HG02938 (cell line): ENCODE measurements at regions not wholly inside any gene's neighbourhood (a gene's known extent, or its start where the extent isn't known, plus 50 kb on each side); places are given as distances from the start of the nearest gene placed in this dataset.
A peak's percentile ranks its signal among the peaks of the same experiment; 100 is the strongest.

Experiments
- ATAC-seq: cut with Tn5 transposase; IDR thresholded peaks from one replicate; pipeline ENCODE4 v1.9.1; 2021; ENCODE audit warnings: mild to moderate bottlenecking, moderate library complexity; ENCODE audit not compliant: unreplicated experiment

GRCh38 chr7:21356616-21357015 lies 71.3 kb upstream of the SP4 start:
- no peak for ATAC-seq

- ATAC-seq, result no peak
Observed at GRCh38 chr7:21357151-21358097, 70.5 kb upstream of the SP4 start.

- ATAC-seq, result no peak
Observed at GRCh38 chr7:21358648-21359047, 69.2 kb upstream of the SP4 start.

DNA sequence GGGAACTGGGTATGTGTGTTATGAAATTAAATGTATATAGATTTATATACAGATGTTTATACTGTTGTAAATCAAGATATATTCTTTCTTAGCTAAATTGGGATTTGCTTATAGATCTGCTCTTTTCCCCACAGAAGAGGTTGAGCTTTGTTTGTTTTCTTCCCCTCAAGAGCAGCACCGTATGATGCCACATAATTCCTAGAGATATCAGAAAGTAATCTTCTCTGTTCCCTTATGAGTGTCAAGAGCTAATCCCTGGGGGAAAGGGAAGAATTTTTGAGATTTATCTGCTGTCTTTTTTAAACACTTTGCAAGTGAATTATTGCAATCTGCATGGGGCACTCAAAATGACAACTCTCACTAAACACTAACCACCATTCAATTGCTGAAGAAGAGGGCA lies 68.7 kb upstream of the SP4 start:
- ATAC-seq, result no peak

GRCh38 chr7:21361413-21362125 lies 66.3 kb upstream of the SP4 start:
- ATAC-seq, result no peak

GRCh38 chr7:21364801-21365271 lies 63.0 kb upstream of the SP4 start:
- peak; percentile 71 for ATAC-seq

- no peak for ATAC-seq
Observed at GRCh38 chr7:21365866-21366624, 61.8 kb upstream of the SP4 start.

GRCh38 chr7:21367081-21367480 lies 60.8 kb upstream of the SP4 start:
- no peak for ATAC-seq

DNA sequence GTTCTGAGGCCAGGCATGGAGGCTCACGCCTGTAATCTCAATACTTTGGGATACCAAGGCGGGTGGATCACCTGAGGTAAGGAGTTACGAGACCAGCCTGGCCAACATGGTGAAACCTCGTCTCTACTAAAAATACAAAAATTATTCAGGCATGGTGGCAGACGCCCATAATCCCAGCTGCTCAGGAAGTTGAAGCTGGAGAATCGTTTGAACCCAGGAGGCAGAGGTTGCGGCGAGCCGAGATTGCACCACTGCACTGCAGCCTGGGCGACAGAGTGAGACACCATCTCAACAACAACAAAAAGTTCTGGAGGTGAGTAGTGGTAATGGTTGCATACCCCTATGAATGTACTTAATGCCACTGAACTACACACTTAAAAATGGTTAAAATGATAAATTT lies 60.3 kb upstream of the SP4 start:
- ATAC-seq, result no peak

DNA sequence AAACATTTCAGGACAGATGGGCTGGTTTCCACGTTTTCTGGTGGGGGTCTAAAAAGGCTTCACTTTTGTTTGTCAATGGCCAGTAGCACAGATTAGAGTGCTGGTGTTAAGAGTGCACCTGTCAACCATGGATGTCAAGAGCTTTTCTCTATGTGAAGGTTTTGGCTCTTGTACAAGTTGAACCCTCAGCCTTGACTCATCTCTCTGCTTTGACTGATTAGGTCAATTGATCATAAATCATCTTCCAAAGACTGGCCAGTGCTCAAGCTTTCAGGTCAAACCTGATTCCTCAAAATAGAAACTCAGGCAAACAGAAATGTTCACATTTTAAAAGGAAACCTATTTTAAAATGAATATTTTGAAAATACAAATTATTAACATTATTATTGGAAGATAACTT lies 59.6 kb upstream of the SP4 start:
- no peak for ATAC-seq

GRCh38 chr7:21370283-21370982 lies 57.5 kb upstream of the SP4 start:
- ATAC-seq, result no peak

DNA sequence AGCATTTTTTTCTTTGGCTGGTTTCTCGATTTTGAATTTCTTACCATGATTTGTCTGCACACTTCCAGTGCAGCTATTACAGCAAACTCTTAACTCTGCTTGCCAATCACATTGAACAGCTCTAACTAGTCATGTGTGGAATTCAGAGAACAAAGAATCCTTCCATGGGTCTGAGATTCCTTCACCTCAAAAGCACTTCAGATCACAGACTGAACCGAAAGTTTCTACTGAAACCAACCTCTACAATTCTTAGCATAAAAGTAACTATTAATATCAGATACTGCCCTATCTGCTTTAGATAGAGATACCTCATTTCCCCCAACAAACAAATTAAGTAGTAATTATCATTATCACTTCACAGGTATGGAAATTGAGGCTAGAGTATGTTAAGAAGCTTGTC lies 56.5 kb upstream of the SP4 start:
- ATAC-seq, result no peak

GRCh38 chr7:21373031-21373430 lies 54.9 kb upstream of the SP4 start:
- ATAC-seq, result no peak

DNA sequence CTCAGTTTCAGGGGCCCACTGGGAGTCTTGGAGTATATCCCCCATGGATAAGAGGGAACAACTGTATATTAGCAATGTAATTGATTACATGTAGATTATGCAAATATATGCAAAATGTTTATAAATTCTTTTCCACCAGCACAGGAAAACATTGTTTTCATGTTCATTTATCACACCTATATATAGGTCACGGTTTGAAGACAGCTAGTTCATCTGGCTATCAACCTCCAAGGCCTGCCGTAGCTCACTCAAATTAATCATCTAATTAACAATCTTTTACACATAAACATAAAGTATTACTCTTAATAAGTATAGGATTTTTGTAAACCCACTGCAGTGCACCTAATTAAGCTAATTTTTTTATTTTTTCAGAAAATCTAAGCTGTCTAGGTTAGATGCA lies 53.7 kb upstream of the SP4 start:
- no peak for ATAC-seq

DNA sequence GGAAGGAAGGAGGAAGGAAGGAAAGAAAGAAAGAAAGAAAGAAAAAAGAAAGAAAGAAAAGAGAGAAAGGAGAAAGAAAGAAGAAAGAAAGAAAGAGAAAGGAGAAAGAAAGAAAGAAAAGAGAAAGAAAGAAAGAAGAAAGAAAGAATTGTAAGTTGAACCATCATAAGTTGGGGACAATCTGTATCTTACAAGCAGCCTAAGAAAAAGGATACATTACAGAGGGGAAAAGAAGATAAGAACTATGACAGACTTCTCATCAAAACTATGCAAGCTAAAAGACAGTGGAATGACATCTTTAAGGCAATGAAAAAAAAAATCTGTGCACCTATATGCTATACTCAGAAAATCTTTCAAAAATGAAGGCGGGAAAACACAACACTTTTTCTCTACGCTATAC lies 50.3 kb upstream of the SP4 start:
- ATAC-seq, result no peak
